Uterus (tissue), 3 donors: ENCODE measurements at regions not wholly inside any gene's neighbourhood (a gene's known extent, or its start where the extent isn't known, plus 50 kb on each side); places are given as distances from the start of the nearest gene placed in this dataset.

Experiments
- DNase-seq, 2 donors: peaks; one replicate each; pipeline ENCODE4 v3.0.0-alpha.2; 2019 to 2020
- H3K27ac ChIP-seq, 2 donors: fragments of 200-600 bp; sonication (generic); 1 replicate in 1 of 2; 2 replicates in 1 of 2; pipeline ENCODE4 v1.5.1; 2016 to 2018
- H3K27me3 ChIP-seq, 2 donors: fragments of 200-600 bp; sonication (generic); one replicate each; pipeline ENCODE4 v1.5.1; 2018 to 2019; ENCODE audit warnings: control low read depth in 1 of 2
- H3K36me3 ChIP-seq, 2 donors: fragments of 200-600 bp; sonication (generic); one replicate each; pipeline ENCODE4 v1.5.1; 2019; ENCODE audit warnings: control low read depth in 1 of 2
- H3K4me1 ChIP-seq, 2 donors: fragments of 200-600 bp; sonication (generic); one replicate each; pipeline ENCODE4 v1.5.1; 2018 to 2019; ENCODE audit warnings: control low read depth in 1 of 2
- H3K4me3 ChIP-seq, 2 donors: fragments of 200-600 bp; sonication (generic); 1 replicate in 1 of 2; 2 replicates in 1 of 2; pipeline ENCODE4 v1.5.1; 2018 to 2019; ENCODE audit warnings: mild to moderate bottlenecking in 1 of 2
- H3K9me3 ChIP-seq, 2 donors: fragments of 200-600 bp; sonication (generic); one replicate each; pipeline ENCODE4 v1.5.1; 2019; ENCODE audit warnings: control low read depth in 1 of 2
- CTCF ChIP-seq, 4 experiments: fragments of 200-600 bp in 2 of 4; fragments of 450-650 bp in 2 of 4; sonication (generic) in 2 of 4; IDR thresholded peaks; one replicate each; pipeline ENCODE4 v1.5.1; 2016 to 2019; ENCODE audit warnings: antibody characterized with exemption in 4 of 4, mild to moderate bottlenecking in 2 of 4, moderate library complexity in 1 of 4
- POLR2A ChIP-seq, 2 donors: fragments of 450-650 bp; IDR thresholded peaks; one replicate each; pipeline ENCODE4 v1.6.1; 2016; ENCODE audit warnings: antibody characterized with exemption in 2 of 2, mild to moderate bottlenecking in 1 of 2, moderate library complexity in 1 of 2
- intact Hi-C: fragments of 100-400 bp; cut with DNase I; formaldehyde crosslinking; loops from one replicate; pipeline ENCODE4 v1.15.1; 2023; ENCODE audit warnings: low total_unique reads
- donor health status: DM: yes; HTN: yes; CAD: no.

GRCh38 chr7:115274-115911 lies 77.0 kb upstream of the FAM20C start:
- Histone ChIP-seq H3K27me3 (no peaks in the 10 kb centered on the region), H3K27ac (no peak overlapping the region), H3K36me3 (no peaks in the 10 kb centered on the region), H3K9me3 (no peaks in the 10 kb centered on the region), H3K4me3 (no peak overlapping the region), H3K4me1 (no peaks in the 10 kb centered on the region)
- DNase-seq, result no peak
- intact Hi-C loops, result no loop called here
- TF ChIP-seq CTCF (IDR thresholded peaks at IDR 0.05) (no peak), POLR2A (IDR thresholded peaks at IDR 0.05) (no peak)

GRCh38 chr7:116188-116981 lies 76.0 kb upstream of the FAM20C start:
- Histone ChIP-seq H3K4me1 (no peaks in the 10 kb centered on the region), H3K4me3 (no peak overlapping the region), H3K36me3 (no peaks in the 10 kb centered on the region), H3K9me3 (no peaks in the 10 kb centered on the region), H3K27ac (no peak overlapping the region), H3K27me3 (no peaks in the 10 kb centered on the region)
- intact Hi-C loops, result no loop called here
- TF ChIP-seq POLR2A (IDR thresholded peaks at IDR 0.05) (no peak), CTCF (IDR thresholded peaks at IDR 0.05) (no peak)
- DNase-seq, result no peak

GRCh38 chr7:117836-118614 lies 74.3 kb upstream of the FAM20C start:
- Histone ChIP-seq H3K27me3 (no peaks in the 10 kb centered on the region), H3K4me3 (no peak overlapping the region), H3K27ac (no peak overlapping the region), H3K4me1 (no peaks in the 10 kb centered on the region), H3K9me3 (no peaks in the 10 kb centered on the region), H3K36me3 (no peaks in the 10 kb centered on the region)
- TF ChIP-seq CTCF (IDR thresholded peaks at IDR 0.05) (no peak), POLR2A (IDR thresholded peaks at IDR 0.05) (no peak)
- intact Hi-C loops, result no loop called here
- no peak for DNase-seq

- Histone ChIP-seq H3K27me3 (no peaks in the 10 kb centered on the region), H3K36me3 (no peaks in the 10 kb centered on the region), H3K4me1 (no peaks in the 10 kb centered on the region), H3K9me3 (no peaks in the 10 kb centered on the region), H3K4me3 (no peak overlapping the region), H3K27ac (no peak overlapping the region)
- intact Hi-C loops, result no loop called here
- DNase-seq, result no peak
- no peak for TF ChIP-seq POLR2A (IDR thresholded peaks at IDR 0.05)
- TF ChIP-seq CTCF (IDR thresholded peaks at IDR 0.05), result no peak
Observed at GRCh38 chr7:118615-119391, 73.6 kb upstream of the FAM20C start.
